Spleen (tissue), 11 donors: ENCODE measurements at regions not wholly inside any gene's neighbourhood (a gene's known extent, or its start where the extent isn't known, plus 50 kb on each side); places are given as distances from the start of the nearest gene placed in this dataset.

ENCODE experiments used
- DNase-seq: peaks from one replicate; pipeline ENCODE4 v3.0.0-alpha.2; 2020
- H3K27ac ChIP-seq, 8 donors: fragments of 200-600 bp; sonication (generic) in 7 of 8; 1 replicate in 4 of 8; 2 replicates in 4 of 8; pipeline versions ENCODE4 v1.5.0 to v1.8.0; 2016 to 2021; ENCODE audit warnings: inconsistent platforms in 4 of 8, mild to moderate bottlenecking in 4 of 8, moderate library complexity in 1 of 8
- H3K27me3 ChIP-seq, 7 donors: fragments of 200-600 bp; sonication (generic) in 6 of 7; replicated peaks in 1 of 7; 1 replicate in 4 of 7; 2 replicates in 3 of 7; pipeline versions ENCODE4 v1.5.0 to v1.8.0; 2016 to 2021; ENCODE audit warnings: inconsistent platforms in 3 of 7, mild to moderate bottlenecking in 1 of 7
- H3K36me3 ChIP-seq, 6 donors: fragments of 200-600 bp; sonication (generic) in 5 of 6; 1 replicate in 4 of 6; 2 replicates in 2 of 6; pipeline versions ENCODE4 v1.5.0 to v1.8.0; 2016 to 2021; ENCODE audit warnings: inconsistent platforms in 2 of 6
- H3K4me1 ChIP-seq, 6 donors: fragments of 200-600 bp; sonication (generic) in 5 of 6; 1 replicate in 3 of 6; 2 replicates in 3 of 6; pipeline versions ENCODE4 v1.5.0 to v1.8.0; 2016 to 2021; ENCODE audit warnings: inconsistent platforms in 3 of 6
- H3K4me3 ChIP-seq, 8 donors: fragments of 200-600 bp; sonication (generic) in 7 of 8; 1 replicate in 4 of 8; 2 replicates in 4 of 8; pipeline versions ENCODE4 v1.5.0 to v1.8.0; 2016 to 2021; ENCODE audit warnings: inconsistent platforms in 4 of 8, mild to moderate bottlenecking in 4 of 8, moderate library complexity in 2 of 8
- H3K9me3 ChIP-seq, 8 donors: fragments of 200-600 bp; sonication (generic) in 7 of 8; 1 replicate in 4 of 8; 2 replicates in 4 of 8; pipeline versions ENCODE4 v1.5.0 to v1.8.0; 2016 to 2021; ENCODE audit warnings: inconsistent platforms in 4 of 8
- CTCF ChIP-seq, 11 experiments: fragments of 200-600 bp in 7 of 11; fragments of 450-650 bp in 4 of 11; sonication (generic) in 4 of 11; IDR thresholded peaks in 8 of 11; conservative IDR thresholded peaks in 3 of 11; 1 replicate in 7 of 11; 2 replicates in 4 of 11; pipeline versions ENCODE4 v1.4.0 to v1.8.0; 2016 to 2021; ENCODE audit warnings: antibody characterized with exemption in 11 of 11, inconsistent platforms in 4 of 11, mild to moderate bottlenecking in 1 of 11
- POLR2A ChIP-seq, 3 donors: fragments of 450-650 bp; IDR thresholded peaks; one replicate each; pipeline ENCODE4 v1.5.1; 2017; ENCODE audit warnings: antibody characterized with exemption in 3 of 3, mild to moderate bottlenecking in 1 of 3
- POLR2AphosphoS5 ChIP-seq, 3 donors: sonication (generic); formaldehyde crosslinking; IDR thresholded peaks; one replicate each; pipeline ENCODE4 v1.5.1; 2017; ENCODE audit warnings: antibody characterized with exemption in 3 of 3
- WGBS, 5 donors: extraction: QIAGEN DNeasy Blood & Tissue Kit in 3 of 5; methylation state at CpG; one replicate each; pipeline versions ENCODE4 v1.1.5 to v1.1.7; 2013 to 2018; 5-methylcytosine and 5-hydroxymethylcytosine counted together
- intact Hi-C: fragments of 100-400 bp; cut with DNase I; formaldehyde crosslinking; loops from one replicate; pipeline ENCODE4 v1.15.0; 2023; ENCODE audit warnings: low total_unique reads
- donor health status: healthy with polysubstance abuse.
- donor health status: DM: no; HTN: no; CAD: no; lungs with moderate emphysema.
- donor health status: DM: no; HTN: no; CAD: no.
- donor health status: Bipolar disorder and iron deficiency.
- donor health status: healthy.
- donor health status: DM: no; HTN: no; CAD: no.
- donor health status: DM: yes; HTN: yes; CAD: no.

GRCh38 chr3:163159306-163159705, 1662.7 kb downstream of the OTOL1 start:
- 55 to 76% (median 63%) methylated on average over 2 of the region's 2 CpGs for WGBS, 5 donors
- no peak for DNase-seq
- TF ChIP-seq POLR2A (IDR thresholded peaks at IDR 0.05): no peak
- no peak for TF ChIP-seq CTCF (IDR thresholded peaks at IDR 0.05 in 8 of 11, conservative IDR thresholded peaks at IDR 0.05 in 3 of 11)
- TF ChIP-seq POLR2AphosphoS5 (IDR thresholded peaks at IDR 0.05): no peak
- Histone ChIP-seq H3K9me3 (peaks cover 0 to 10% (median 4%) of the 10 kb centered on the region in 8 donors), H3K27me3 (no peaks in the 10 kb centered on the region), H3K36me3 (no peaks in the 10 kb centered on the region), H3K4me1 (no peaks in the 10 kb centered on the region), H3K27ac (no peak overlapping the region), H3K4me3 (no peak overlapping the region)
- intact Hi-C loops: no loop called here

GRCh38 chr3:163139600-163139999, 1643.0 kb downstream of the OTOL1 start:
- Histone ChIP-seq H3K4me1 (no peaks in the 10 kb centered on the region), H3K36me3 (no peaks in the 10 kb centered on the region), H3K27ac (no peak overlapping the region), H3K4me3 (no peak overlapping the region), H3K9me3 (peaks cover 0 to 8% (median 0%) of the 10 kb centered on the region in 8 donors), H3K27me3 (no peaks in the 10 kb centered on the region)
- intact Hi-C loops: no loop called here
- no peak for DNase-seq
- WGBS, 5 donors: 79 to 90% (median 81%) methylated on average over 4 of the region's 4 CpGs
- TF ChIP-seq CTCF (IDR thresholded peaks at IDR 0.05 in 8 of 11, conservative IDR thresholded peaks at IDR 0.05 in 3 of 11): no peak
- TF ChIP-seq POLR2AphosphoS5 (IDR thresholded peaks at IDR 0.05): no peak
- no peak for TF ChIP-seq POLR2A (IDR thresholded peaks at IDR 0.05)

- 71 to 93% (median 80%) methylated on average over 2 of the region's 2 CpGs for WGBS, 5 donors
- Histone ChIP-seq H3K9me3 (peaks cover 0 to 8% (median 0%) of the 10 kb centered on the region in 8 donors), H3K36me3 (no peaks in the 10 kb centered on the region), H3K4me3 (no peak overlapping the region), H3K27me3 (no peaks in the 10 kb centered on the region), H3K4me1 (no peaks in the 10 kb centered on the region), H3K27ac (no peak overlapping the region)
- no peak for DNase-seq
- intact Hi-C loops: no loop called here
- no peak for TF ChIP-seq POLR2AphosphoS5 (IDR thresholded peaks at IDR 0.05)
- TF ChIP-seq POLR2A (IDR thresholded peaks at IDR 0.05): no peak
- TF ChIP-seq CTCF (IDR thresholded peaks at IDR 0.05 in 8 of 11, conservative IDR thresholded peaks at IDR 0.05 in 3 of 11): no peak
Observed at GRCh38 chr3:163138258-163138657, 1641.7 kb downstream of the OTOL1 start.

DNA sequence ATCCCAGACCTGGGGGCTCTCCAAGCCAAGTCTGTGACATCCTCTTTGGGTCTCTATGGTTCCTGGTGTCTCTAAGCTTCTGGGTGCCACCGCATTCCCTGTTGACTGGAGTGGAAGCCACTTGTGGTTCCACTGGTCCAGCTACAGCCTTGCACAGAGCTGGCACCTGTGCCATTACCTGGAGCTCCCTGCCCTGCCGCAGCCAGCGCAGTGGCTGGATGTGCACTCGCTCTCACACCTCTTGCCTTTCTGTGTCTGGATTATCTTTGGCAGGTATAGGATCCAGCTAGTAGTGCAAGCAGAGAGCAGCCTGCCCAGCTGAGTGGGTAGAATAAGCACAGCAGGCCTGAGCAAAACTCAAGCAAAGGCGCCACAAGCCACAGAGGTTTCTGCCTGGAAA, 1635.5 kb downstream of the OTOL1 start:
- DNase-seq: no peak
- WGBS, 5 donors: 90 to 98% (median 95%) methylated on average over 5 of the region's 5 CpGs
- intact Hi-C loops: no loop called here
- no peak overlapping the region for H3K4me3 ChIP-seq
- H3K4me1 ChIP-seq: no peaks in the 10 kb centered on the region
- H3K9me3 ChIP-seq: peaks cover 0 to 55% (median 36%) of the 10 kb centered on the region in 8 donors
- no peaks in the 10 kb centered on the region for H3K27me3 ChIP-seq
- TF ChIP-seq CTCF (IDR thresholded peaks at IDR 0.05 in 8 of 11, conservative IDR thresholded peaks at IDR 0.05 in 3 of 11) (no peak), POLR2AphosphoS5 (IDR thresholded peaks at IDR 0.05) (no peak), POLR2A (IDR thresholded peaks at IDR 0.05) (no peak)
- H3K27ac ChIP-seq: no peak overlapping the region
- H3K36me3 ChIP-seq: no peaks in the 10 kb centered on the region
